GM18867 (cell line): ENCODE measurements at regions not wholly inside any gene's neighbourhood (a gene's known extent, or its start where the extent isn't known, plus 50 kb on each side); places are given as distances from the start of the nearest gene placed in this dataset.
"Not testable (repeated sequence)": the region's sequence is repeated elsewhere in the genome, so short reads cannot be mapped to it uniquely, and the experiment has no call there.

Experiments used
- ATAC-seq: cut with Tn5 transposase; IDR thresholded peaks from one replicate; pipeline ENCODE4 v1.9.1; 2021; ENCODE audit warnings: mild to moderate bottlenecking, moderate library complexity; ENCODE audit not compliant: unreplicated experiment

DNA sequence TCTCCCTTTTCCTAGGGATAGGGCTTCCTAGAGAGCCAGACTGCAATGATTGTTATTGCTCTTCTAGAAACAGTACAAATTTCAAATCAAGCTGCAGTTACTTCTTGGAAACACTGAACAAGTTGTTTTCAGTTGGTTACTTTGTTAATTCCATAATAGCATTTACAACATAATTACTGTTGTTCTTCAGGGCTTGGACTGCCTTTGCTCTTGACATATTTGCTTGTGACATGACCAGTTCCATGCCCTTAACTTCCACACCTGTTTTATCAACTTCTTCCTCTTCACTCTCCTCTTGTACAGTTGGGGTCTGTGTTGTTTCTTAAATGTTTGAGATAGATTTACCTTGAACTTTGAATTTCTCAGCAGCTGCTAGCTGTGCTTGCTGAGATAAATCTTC, 104.4 kb downstream of the SEC23IP start:
- ATAC-seq = no peak

GRCh38 chr10:119997429-119997828, 104.9 kb downstream of the SEC23IP start:
- no peak for ATAC-seq

GRCh38 chr10:120002785-120003184, 110.3 kb downstream of the SEC23IP start:
- ATAC-seq = no peak

GRCh38 chr10:120005207-120006201, 113.0 kb downstream of the SEC23IP start:
- no peak for ATAC-seq

- no peak for ATAC-seq
Observed at GRCh38 chr10:120007261-120007660, 114.7 kb downstream of the SEC23IP start.

DNA sequence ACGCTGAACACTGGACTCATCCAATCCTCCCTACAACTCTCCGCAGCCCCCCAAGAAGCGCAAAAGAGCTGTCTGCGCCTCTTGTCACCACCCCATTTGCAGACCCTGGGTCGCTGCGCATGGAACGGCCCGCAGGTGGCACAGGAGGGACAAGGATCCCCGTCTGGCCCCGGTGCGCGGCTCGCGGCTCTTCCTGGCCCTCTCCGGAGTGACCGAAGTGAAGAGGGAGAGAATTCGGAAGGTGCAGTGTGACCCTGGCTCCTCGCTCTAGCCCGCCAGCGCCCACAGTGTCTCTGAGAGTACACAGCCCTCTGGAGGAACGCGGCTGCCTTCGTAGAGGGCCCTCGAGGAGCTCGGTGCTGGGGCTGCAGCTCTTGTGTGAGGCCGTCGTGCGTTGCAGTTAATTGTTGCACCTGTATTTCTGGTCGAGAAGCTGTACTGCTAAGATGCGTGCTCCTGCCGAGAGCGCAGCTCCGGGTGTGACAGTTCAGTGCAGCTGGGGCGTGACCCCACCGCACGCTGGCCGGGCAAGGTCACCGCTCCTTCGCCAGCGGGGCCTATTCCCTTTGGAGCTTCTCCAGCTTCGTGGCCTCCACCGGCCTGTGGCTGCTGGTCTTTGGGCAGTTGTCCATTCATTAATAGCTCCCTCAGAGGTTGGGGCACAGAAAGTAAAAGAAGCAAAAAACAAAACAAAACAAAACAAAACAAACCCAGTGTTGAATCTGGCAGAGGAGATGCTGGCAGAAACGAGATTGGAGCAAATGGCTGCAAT, 119.0 kb downstream of the SEC23IP start:
- no peak for ATAC-seq

GRCh38 chr10:120012131-120012400, 119.5 kb downstream of the SEC23IP start:
- ATAC-seq = no peak

GRCh38 chr10:120012566-120012965, 120.0 kb downstream of the SEC23IP start:
- ATAC-seq = no peak

DNA sequence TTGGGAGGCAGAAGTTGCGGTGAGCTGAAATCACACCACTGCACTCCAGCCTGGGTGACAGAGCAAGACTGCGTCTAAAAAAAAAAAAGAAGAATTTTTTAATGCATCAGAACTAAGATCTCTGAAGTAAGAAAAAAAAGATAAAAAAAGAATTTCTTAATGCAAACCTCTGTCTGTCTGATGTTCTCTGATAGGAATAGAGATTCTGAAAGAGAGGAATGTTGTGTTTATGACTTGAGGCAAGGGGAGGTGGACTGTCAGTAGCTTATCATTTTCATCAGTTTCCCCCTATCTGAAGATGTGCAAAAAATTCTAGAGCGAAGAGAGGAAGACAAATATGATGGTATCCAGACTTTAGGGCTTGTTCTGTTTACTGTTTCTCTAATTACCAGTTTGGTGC, 121.5 kb downstream of the SEC23IP start:
- no peak for ATAC-seq

GRCh38 chr10:120015064-120015463, 122.5 kb downstream of the SEC23IP start:
- no peak for ATAC-seq

- no peak for ATAC-seq
Observed at GRCh38 chr10:120016906-120017305, 124.4 kb downstream of the SEC23IP start.

- no peak for ATAC-seq
Observed at GRCh38 chr10:120017733-120018417, 125.3 kb downstream of the SEC23IP start.

DNA sequence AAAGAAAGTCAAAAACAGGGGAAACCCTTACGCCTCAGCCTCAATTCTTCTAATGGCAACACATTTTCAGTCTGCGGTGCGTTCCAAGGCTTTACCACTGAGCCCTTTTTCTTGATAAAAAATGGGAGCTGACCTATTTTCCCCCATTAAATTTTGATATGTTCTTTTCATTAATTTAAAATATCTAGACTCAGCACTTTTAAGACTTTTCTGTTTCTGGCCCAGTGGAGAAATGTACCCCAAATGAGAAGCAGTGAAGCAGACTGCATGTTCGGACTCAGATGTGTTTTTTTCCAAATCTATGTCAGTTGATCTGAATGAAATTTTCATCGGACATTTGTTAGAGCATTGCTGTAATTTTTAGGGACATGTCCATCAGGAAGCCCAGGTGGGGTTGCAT, 126.2 kb downstream of the SEC23IP start:
- ATAC-seq = no peak

- no peak for ATAC-seq
Observed at GRCh38 chr10:120019568-120019967, 127.0 kb downstream of the SEC23IP start.

- no peak for ATAC-seq
Observed at GRCh38 chr10:120022357-120022756, 129.8 kb downstream of the SEC23IP start.

- no peak for ATAC-seq
Observed at GRCh38 chr10:120034236-120034635, 141.7 kb downstream of the SEC23IP start.

GRCh38 chr10:120039046-120039445, 146.5 kb downstream of the SEC23IP start:
- ATAC-seq = no peak

- no peak for ATAC-seq
Observed at GRCh38 chr10:120039826-120040225, 147.3 kb downstream of the SEC23IP start.

DNA sequence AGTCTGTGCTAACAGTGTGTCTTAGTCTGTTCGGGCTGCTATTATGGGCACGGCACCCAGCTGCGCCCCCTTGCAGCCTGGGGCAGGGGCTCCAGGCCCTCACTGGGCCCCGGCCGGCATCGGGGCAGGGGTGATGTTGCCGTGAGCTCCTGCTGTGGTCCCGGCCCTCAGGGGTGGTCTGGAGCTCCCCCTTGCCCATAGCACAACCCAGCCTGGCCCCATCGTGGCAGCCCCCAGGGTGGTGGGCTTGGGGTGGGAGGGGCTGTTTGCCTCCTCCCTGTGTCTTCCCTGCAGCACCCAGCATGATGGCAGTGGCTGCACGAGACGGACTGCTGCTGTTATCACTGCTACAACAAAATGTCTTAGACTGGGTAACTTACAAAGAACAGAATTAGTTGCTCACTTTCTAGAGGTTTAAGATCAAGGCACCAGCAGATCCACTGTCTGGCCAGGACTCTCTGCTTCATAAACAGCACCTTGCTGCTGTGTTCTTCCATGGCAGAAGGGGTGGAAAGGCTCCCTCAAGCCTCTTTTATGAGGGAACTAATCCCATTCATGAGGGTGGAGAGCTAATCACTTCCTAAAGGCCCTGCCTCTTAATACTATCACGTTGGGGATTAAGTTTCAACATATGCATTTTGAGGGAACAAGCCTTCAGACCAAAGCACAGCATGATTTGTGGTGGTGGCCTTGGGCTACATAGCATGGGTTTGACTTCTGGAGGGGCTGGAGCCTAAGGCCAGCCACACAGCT, 149.5 kb downstream of the SEC23IP start:
- ATAC-seq = no peak

DNA sequence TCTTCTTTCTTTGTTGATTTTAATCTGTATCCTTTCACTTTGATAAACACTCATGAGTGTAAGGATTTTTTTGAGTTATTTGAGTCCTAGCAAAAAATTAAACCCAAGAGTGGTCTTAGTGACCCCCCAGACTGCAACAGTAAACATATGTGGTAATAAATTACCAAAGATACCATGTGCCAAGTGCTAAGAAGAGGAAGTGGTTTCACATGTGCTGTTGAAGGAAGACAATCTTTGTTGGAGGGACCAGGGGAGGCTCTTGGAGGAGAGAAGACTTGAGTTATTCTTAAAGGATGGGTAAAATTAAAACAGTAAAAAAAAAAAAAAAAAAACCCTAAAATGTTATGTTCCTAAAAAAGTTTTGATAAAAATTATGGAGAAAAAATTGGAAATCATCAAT, 150.2 kb downstream of the SEC23IP start:
- ATAC-seq = no peak

DNA sequence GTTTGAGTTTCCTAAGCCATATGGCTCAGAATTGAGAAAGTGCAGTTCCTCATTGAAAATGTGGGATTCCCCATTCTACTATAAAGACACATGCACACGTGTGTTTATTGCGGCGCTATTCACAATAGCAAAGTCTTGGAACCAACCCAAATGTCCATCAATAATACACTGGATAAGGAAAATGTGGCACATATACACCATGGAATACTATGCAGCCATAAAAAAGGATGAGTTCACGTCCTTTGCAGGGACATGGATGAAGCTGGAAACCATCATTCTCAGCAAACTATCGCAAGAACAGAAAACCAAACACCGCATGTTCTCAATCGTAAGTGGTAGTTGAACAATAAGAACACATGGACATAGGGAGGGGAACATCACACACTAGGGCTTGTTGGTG, 154.8 kb downstream of the SEC23IP start:
- ATAC-seq = not testable (repeated sequence)
